ENCODE measurements at regions not wholly inside any gene's neighbourhood (a gene's known extent, or its start where the extent isn't known, plus 50 kb on each side); places are given as distances from the start of the nearest gene placed in this dataset.

DNA sequence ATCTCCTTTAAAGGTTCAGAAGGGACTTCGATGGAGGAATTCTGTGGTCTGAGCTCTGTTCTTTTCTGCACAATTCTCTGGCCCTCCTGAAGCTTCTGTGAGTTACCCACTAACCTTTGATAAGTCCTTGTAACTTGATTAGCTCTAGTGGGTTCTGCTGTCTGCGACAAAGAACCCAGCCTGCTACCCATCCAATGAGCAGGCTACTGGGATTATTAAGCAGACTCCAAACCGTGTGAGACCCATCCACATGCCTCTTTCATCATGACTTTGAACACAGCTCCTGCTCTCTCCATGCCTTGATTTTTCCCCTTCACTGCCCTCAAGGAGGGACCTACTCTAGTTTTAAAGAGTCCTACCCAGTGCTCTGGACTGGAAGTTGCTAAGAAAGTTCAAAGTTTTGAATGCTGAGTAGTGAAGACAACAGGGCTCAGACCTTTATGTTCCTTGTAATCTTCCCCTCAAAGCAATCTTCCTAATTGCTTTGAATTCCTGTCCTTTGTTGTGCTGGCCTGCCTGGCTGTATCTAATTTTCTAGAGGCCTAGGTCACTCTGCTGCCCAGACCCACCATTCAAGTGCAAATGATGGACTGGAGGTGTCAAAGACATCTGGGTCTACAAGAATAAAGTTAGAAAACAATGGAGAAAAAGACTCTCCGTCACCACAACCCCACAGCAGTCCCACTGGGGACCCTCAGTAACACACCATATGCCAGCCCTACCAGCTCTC, 146.9 kb downstream of the RHOU start:
- TF ChIP-seq, protein P1, sequence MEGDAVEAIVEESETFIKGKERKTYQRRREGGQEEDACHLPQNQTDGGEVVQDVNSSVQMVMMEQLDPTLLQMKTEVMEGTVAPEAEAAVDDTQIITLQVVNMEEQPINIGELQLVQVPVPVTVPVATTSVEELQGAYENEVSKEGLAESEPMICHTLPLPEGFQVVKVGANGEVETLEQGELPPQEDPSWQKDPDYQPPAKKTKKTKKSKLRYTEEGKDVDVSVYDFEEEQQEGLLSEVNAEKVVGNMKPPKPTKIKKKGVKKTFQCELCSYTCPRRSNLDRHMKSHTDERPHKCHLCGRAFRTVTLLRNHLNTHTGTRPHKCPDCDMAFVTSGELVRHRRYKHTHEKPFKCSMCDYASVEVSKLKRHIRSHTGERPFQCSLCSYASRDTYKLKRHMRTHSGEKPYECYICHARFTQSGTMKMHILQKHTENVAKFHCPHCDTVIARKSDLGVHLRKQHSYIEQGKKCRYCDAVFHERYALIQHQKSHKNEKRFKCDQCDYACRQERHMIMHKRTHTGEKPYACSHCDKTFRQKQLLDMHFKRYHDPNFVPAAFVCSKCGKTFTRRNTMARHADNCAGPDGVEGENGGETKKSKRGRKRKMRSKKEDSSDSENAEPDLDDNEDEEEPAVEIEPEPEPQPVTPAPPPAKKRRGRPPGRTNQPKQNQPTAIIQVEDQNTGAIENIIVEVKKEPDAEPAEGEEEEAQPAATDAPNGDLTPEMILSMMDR (conservative IDR thresholded peaks at IDR 0.05): no peak
- no peak overlapping the region for H3K27ac ChIP-seq

DNA sequence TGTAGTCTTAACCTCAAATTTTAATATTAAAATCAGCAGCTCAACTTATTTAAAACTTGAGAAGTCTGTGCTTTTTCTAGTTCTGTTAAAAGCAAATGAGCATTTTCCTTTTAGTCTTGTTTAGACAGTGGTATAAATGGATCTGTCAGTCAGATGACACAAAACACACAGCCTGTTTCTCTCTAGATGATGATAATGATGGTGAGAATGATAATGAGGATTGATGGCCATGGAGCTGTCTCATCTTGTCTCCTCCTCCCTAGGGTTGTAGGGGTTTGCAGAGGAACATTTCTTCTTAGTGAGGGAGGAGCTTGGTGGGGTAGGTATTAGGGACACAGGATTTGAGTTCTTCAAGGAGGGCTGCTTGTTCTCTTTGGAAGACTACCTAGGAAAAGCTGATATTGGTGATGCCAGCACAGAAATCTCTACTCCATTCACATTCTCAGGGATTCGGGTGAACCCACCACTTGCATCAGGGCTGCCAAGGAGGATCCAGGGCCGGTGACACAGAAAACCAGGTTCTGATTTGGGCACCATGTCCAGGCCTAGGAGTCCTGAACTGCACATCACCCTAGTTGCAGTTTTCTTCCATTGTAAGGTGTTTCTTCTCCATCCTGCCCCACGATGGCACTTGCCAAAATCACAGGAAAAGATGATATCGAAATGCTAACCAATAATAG, 147.6 kb downstream of the RHOU start:
- TF ChIP-seq, protein P1 (conservative IDR thresholded peaks at IDR 0.05): no peak

DNA sequence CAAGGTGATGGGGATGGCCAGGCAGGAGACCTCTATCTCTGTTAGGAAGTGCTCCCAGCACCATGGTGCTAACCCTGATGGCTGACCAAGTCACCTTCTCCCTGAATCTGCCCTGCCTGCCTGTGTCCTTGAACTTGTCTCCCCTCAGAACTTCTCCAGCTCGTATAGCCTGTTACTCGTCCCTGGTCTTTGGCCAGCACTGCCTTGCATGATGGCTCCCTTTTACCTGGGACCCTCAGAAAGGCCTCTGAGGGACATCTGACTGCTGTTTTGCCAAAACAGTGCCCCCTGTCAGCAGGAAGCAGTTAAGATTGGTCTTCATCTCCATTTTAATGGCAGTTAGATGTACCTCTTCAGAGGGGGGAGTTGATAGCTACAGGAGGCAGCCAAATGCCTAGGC, 148.3 kb downstream of the RHOU start:
- TF ChIP-seq, protein P1 (conservative IDR thresholded peaks at IDR 0.05): no peak
- H3K27ac ChIP-seq: no peak overlapping the region

More for the DNA sequence above, 147.6 kb downstream of the RHOU start:
- no peak overlapping the region for H3K27ac ChIP-seq

DNA sequence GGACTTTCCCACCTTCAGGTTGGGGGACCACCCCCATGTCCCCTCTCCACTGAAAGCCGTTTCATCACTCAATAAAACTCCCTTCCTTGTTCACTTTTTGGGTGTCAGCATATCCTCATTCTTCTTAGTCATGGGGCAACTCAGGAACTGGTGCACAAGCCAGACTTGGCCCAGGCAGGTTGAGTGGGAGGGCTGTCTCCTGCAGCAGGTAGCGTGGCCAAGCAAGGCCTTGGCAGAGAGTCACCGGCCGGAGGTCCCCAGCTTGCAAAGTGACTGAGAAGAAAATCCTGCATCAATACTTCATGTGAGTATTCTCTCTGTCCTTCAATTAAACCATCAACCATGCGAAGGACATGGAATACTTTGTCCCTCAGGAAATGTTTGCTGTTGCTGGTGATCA, 148.9 kb downstream of the RHOU start:
- no peak overlapping the region for H3K27ac ChIP-seq
- TF ChIP-seq, protein P1 (conservative IDR thresholded peaks at IDR 0.05): no peak

DNA sequence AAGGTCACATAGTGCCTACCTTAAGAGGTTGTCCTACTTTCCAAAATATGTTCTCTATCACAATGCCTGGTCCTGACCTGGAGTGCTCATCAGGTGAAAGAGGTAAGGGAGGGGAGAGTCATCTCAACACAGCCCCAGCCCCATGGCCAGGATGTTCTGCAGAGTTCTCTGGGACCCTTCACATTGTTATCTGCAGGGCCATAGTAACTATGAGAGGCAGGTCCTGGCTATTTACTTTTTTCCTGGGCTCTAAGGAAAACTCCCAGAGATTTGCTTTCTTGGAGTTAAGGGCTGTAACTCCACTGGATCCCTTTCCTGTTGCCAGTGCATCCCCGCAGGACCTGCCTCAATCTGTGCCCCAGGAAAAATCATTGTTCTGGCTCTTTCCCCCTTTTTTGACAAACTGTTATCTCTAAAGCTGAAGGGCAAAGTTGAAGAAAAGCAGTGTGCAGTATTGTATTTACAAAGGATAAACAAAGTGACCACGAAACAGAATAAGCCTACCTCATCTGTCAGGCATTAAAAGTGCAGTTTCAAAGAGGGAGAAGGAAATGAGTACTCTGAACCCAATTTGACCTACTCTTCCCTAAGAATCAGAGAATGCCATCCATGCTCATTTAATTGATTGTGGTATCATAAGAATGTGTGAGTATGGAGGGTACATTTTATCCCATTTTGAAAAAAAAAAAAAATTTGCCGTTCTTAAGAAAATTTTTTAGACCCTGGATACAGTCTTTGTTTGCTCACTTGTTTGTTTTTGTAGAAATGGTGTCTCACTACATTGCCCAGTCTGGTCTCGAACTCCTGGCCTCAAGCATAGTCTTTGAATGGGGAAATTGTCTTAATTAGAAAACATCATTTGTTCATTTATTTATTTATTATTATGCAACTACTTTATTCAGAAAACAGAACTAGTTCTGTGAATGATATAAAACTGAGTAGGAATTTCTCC, 149.6 kb downstream of the RHOU start:
- TF ChIP-seq, protein P1 (conservative IDR thresholded peaks at IDR 0.05): no peak
- H3K27ac ChIP-seq: no peak overlapping the region

DNA sequence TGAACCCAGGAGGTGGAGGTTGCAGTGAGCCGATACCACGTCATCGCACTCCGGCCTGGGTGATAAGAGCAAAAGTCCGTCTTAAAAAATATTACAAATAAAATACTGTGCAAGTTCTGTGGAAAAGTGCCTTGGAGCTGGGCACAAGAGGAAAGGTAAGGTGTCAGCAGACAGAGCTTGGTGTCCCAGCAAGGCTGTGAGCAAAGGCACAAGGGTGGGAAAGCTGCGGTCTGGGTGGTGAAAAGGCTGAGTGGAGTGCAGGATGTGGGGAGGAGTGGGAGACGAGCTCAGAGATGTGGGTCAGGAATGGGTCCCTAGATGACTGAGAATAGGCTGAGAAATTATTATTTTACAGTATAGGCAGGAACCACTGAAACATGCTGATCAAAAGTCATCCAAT, 150.6 kb downstream of the RHOU start:
- H3K27ac ChIP-seq: no peak overlapping the region
- TF ChIP-seq, protein P1 (conservative IDR thresholded peaks at IDR 0.05): no peak

DNA sequence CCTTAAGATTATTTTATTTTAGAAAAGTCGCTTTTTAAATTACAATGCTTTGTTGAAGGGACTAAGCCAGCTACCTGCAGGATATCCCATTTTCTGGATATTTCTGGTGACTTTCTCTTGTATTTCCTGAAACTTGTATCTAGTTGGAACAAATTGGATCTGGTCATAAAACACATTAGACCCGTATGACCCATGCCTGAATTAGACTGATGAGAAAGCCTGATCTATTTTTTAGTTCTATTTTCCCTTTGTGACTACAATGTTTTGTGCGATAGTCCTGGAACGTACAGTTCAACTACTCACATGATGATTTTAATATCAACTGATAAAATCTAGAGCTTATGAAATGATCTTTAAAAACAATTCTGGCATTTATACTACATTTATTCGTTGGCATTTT, 151.8 kb downstream of the RHOU start:
- TF ChIP-seq, protein P1 (conservative IDR thresholded peaks at IDR 0.05): no peak
- peak overlapping the region; percentile 39; the same call in 1 of the 2 replicates for H3K27ac ChIP-seq
